ENCODE measurements at regions not wholly inside any gene's neighbourhood (a gene's known extent, or its start where the extent isn't known, plus 50 kb on each side); places are given as distances from the start of the nearest gene placed in this dataset.
"Not testable (repeated sequence)": the region's sequence is repeated elsewhere in the genome, so short reads cannot be mapped to it uniquely, and the experiment has no call there.

- DNase-seq, result no peak
Measured at GRCh38 chr6:56904068-56904467, 50.8 kb upstream of the BEND6 start.

GRCh38 chr6:56902641-56903464, 52.1 kb upstream of the BEND6 start:
- peak; percentile 43 to 85 for DNase-seq

- DNase-seq, result no peak
Measured at GRCh38 chr6:56900784-56901183, 54.1 kb upstream of the BEND6 start.

GRCh38 chr6:56899753-56900152, 55.2 kb upstream of the BEND6 start:
- DNase-seq, result no peak

- no peak for DNase-seq
Measured at GRCh38 chr6:56899311-56899710, 55.6 kb upstream of the BEND6 start.

GRCh38 chr6:56897789-56898529, 56.9 kb upstream of the BEND6 start:
- no peak for DNase-seq

GRCh38 chr6:56891754-56892153, 63.2 kb upstream of the BEND6 start:
- no peak for DNase-seq

GRCh38 chr6:56890683-56891429, 64.1 kb upstream of the BEND6 start:
- DNase-seq, result peak; percentile 23 to 49

- DNase-seq, result no peak
Measured at GRCh38 chr6:56890066-56890465, 64.8 kb upstream of the BEND6 start.

- DNase-seq, result no peak
Measured at GRCh38 chr6:56889492-56889891, 65.4 kb upstream of the BEND6 start.

GRCh38 chr6:56888687-56889086, 66.2 kb upstream of the BEND6 start:
- no peak for DNase-seq

- DNase-seq, result no peak
Measured at GRCh38 chr6:56887086-56887485, 67.8 kb upstream of the BEND6 start.

GRCh38 chr6:56877922-56878321, 77.0 kb upstream of the BEND6 start:
- DNase-seq, result no peak

GRCh38 chr6:56875961-56876360, 78.9 kb upstream of the BEND6 start:
- no peak for DNase-seq

GRCh38 chr6:56875523-56875922, 79.4 kb upstream of the BEND6 start:
- no peak for DNase-seq

- DNase-seq, result no peak
Measured at GRCh38 chr6:56874328-56874727, 80.6 kb upstream of the BEND6 start.

GRCh38 chr6:56870053-56870452, 84.9 kb upstream of the BEND6 start:
- DNase-seq, result not testable (repeated sequence)

GRCh38 chr6:56869346-56869745, 85.6 kb upstream of the BEND6 start:
- no peak for DNase-seq

- no peak for DNase-seq
Measured at GRCh38 chr6:56868687-56869086, 86.2 kb upstream of the BEND6 start.

GRCh38 chr6:56866917-56867522, 87.9 kb upstream of the BEND6 start:
- DNase-seq, result no peak

- DNase-seq, result no peak
Measured at GRCh38 chr6:56865081-56865875, 89.6 kb upstream of the BEND6 start.

GRCh38 chr6:56864171-56864616, 90.7 kb upstream of the BEND6 start:
- no peak for DNase-seq
